B cell (primary cell): ENCODE measurements at regions not wholly inside any gene's neighbourhood (a gene's known extent, or its start where the extent isn't known, plus 50 kb on each side); places are given as distances from the start of the nearest gene placed in this dataset.

Experiments
- ATAC-seq: fragments of 200-7000 bp; cut with Tn5 transposase; one replicate; pipeline ENCODE4 v1.10.0; 2021; ENCODE audit warnings: low read depth, mild to moderate bottlenecking, moderate number of reproducible peaks, moderate library complexity
- CTCF ChIA-PET: fragments of 350-600 bp; sonication (Branson Sonifier 250); formaldehyde crosslinking; loops from one replicate; lab custom pipeline; 2021; ENCODE audit warnings: antibody characterized with exemption, inconsistent platforms; lab: Charles Lee
- POLR2A ChIA-PET: fragments of 350-600 bp; sonication (Branson Sonifier 250); formaldehyde crosslinking; loops from one replicate; lab custom pipeline; 2021; ENCODE audit warnings: antibody characterized with exemption; lab: Charles Lee
- DNase-seq: peaks from one replicate; pipeline ENCODE4 v3.0.0; 2013
- H2AFZ ChIP-seq: 2 replicates; pipeline ENCODE4 v1.6.1; 2012; ENCODE audit warnings: mild to moderate bottlenecking, low read depth, low read length; ENCODE audit not compliant: insufficient read depth, poor library complexity, severe bottlenecking
- H3K27ac ChIP-seq, 2 donors: 1 replicate in 1 of 2; 2 replicates in 1 of 2; pipeline ENCODE4 v1.5.1; 2012 to 2013; ENCODE audit warnings: low read length in 2 of 2, mild to moderate bottlenecking in 2 of 2, moderate library complexity in 1 of 2
- H3K27me3 ChIP-seq, 4 experiments: fragments of 200-600 bp in 1 of 4; sonication (generic) in 1 of 4; replicated peaks in 1 of 4; 1 replicate in 2 of 4; 2 replicates in 2 of 4; pipeline versions ENCODE4 v1.6.1 to v1.7.0; 2013 to 2016; ENCODE audit warnings: low read length in 3 of 4, mild to moderate bottlenecking in 2 of 4, mixed read lengths in 1 of 4, moderate library complexity in 1 of 4; ENCODE audit not compliant: insufficient read depth in 4 of 4, control insufficient read depth in 3 of 4; ENCODE audit errors: control extremely low read depth in 1 of 4
- H3K36me3 ChIP-seq, 2 experiments: replicated peaks in 1 of 2; 1 replicate in 1 of 2; 2 replicates in 1 of 2; pipeline versions ENCODE4 v1.6.1 to v1.7.1; 2013; ENCODE audit warnings: low read length in 1 of 2; ENCODE audit not compliant: insufficient read depth in 2 of 2, control insufficient read depth in 1 of 2; ENCODE audit errors: control extremely low read depth in 1 of 2, extremely low read depth in 1 of 2
- H3K4me1 ChIP-seq, 2 donors: fragments of 200-600 bp in 1 of 2; sonication (generic) in 1 of 2; 1 replicate in 1 of 2; 2 replicates in 1 of 2; pipeline versions ENCODE4 v1.5.1 to v1.6.1; 2013 to 2017; ENCODE audit warnings: low read length in 2 of 2; ENCODE audit not compliant: control insufficient read depth in 2 of 2, insufficient read depth in 2 of 2
- H3K4me2 ChIP-seq: replicated peaks from 2 replicates; pipeline ENCODE3; 2012; ENCODE audit warnings: mild to moderate bottlenecking, low read depth, low read length; ENCODE audit not compliant: poor library complexity, severe bottlenecking
- H3K4me3 ChIP-seq, 5 experiments: fragments of 200-600 bp in 1 of 5; sonication (generic) in 1 of 5; 1 replicate in 3 of 5; 2 replicates in 2 of 5; pipeline versions ENCODE4 v1.5.1 to v1.7.0; 2011 to 2016; ENCODE audit warnings: low read length in 4 of 5, mild to moderate bottlenecking in 4 of 5, low read depth in 2 of 5, control low read depth in 1 of 5, moderate library complexity in 1 of 5; ENCODE audit not compliant: insufficient read depth in 1 of 5; ENCODE audit errors: control extremely low read depth in 1 of 5, extremely low read depth in 1 of 5
- H3K79me2 ChIP-seq: fragments of 200-600 bp; sonication (generic); one replicate; pipeline ENCODE4 v1.6.0; 2016; ENCODE audit warnings: low read length; ENCODE audit not compliant: control insufficient read depth, insufficient read depth
- H3K9ac ChIP-seq: fragments of 200-600 bp; sonication (generic); 2 replicates; pipeline ENCODE4 v1.6.1; 2017; ENCODE audit warnings: mild to moderate bottlenecking, low read length, moderate library complexity
- H3K9me3 ChIP-seq, 3 donors: one replicate each; pipeline versions ENCODE4 v1.6.1 to v1.7.1; 2013; ENCODE audit warnings: low read length in 2 of 3; ENCODE audit not compliant: control insufficient read depth in 2 of 3, insufficient read depth in 1 of 3; ENCODE audit errors: control extremely low read depth in 1 of 3
- H4K20me1 ChIP-seq: 2 replicates; pipeline ENCODE4 v1.6.0; 2012; ENCODE audit warnings: mild to moderate bottlenecking, low read length; ENCODE audit not compliant: insufficient read depth, control insufficient read depth, poor library complexity, severe bottlenecking
- H3K27ac Mint-ChIP-seq: one replicate; pipeline ENCODE4 v1.8.0; 2021; ENCODE audit warnings: mixed read lengths
- H3K27me3 Mint-ChIP-seq: one replicate; pipeline ENCODE4 v1.8.0; 2021; ENCODE audit warnings: mixed read lengths
- H3K4me1 Mint-ChIP-seq: one replicate; pipeline ENCODE4 v1.8.0; 2021; ENCODE audit warnings: mixed read lengths
- H3K4me3 Mint-ChIP-seq: one replicate; pipeline ENCODE4 v1.8.0; 2021; ENCODE audit warnings: mixed read lengths
- H3K9me3 Mint-ChIP-seq: one replicate; pipeline ENCODE4 v1.8.0; 2022; ENCODE audit warnings: mixed read lengths; ENCODE audit not compliant: insufficient read depth
- EZH2 ChIP-seq: IDR thresholded peaks from 2 replicates; pipeline ENCODE4 v1.6.1; 2012; ENCODE audit warnings: borderline replicate concordance, low read depth, mild to moderate bottlenecking, moderate library complexity, low read length; ENCODE audit not compliant: insufficient read depth, poor library complexity, severe bottlenecking
- WGBS: methylation state at CpG from one replicate; pipeline ENCODE4 v1.1.5; 2013; ENCODE audit warnings: missing lambda C conversion rate; ENCODE audit not compliant: insufficient coverage; 5-methylcytosine and 5-hydroxymethylcytosine counted together
- intact Hi-C: fragments of 100-400 bp; cut with micrococcal nuclease; formaldehyde crosslinking; loops from one replicate; pipeline ENCODE4 v1.10.0; 2022
- TF ChIP-seq, protein P1 (sequence below): fragments of 200-600 bp; IDR thresholded peaks from one replicate; pipeline ENCODE4 v1.8.0; 2022; ENCODE audit warnings: antibody characterized with exemption, mild to moderate bottlenecking

DNA sequence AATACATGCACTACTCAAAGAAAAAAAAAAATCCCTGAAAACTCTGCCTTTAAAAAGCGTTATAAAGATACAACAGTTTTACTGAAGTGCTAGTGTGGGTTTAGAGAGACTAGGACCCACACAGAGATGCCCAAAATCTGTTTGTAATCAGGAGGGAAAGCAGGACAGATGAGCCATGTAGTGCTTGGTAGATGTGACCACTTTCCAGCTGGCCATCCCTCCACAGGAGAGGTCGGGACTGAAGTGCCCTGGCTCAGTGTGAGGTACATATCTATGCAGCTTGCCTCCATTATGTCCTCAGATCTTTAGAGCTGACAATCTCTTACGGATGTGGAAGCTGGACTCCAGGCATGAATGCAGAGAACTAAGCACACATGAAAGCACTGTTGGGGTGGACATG is 57.5 kb upstream of the NANOGP8 start:
- H3K4me3 ChIP-seq: no peak overlapping the region
- H3K27ac Mint-ChIP-seq: no peak overlapping the region
- H3K9me3 Mint-ChIP-seq: no peaks in the 10 kb centered on the region
- H3K27me3 ChIP-seq: no peaks in the 10 kb centered on the region
- H3K9ac ChIP-seq: no peak overlapping the region
- no peaks in the 10 kb centered on the region for H3K9me3 ChIP-seq
- ChIA-PET POLR2A (no interaction called here), CTCF (no interaction called here)
- no peaks in the 10 kb centered on the region for H3K79me2 ChIP-seq
- H3K36me3 ChIP-seq: no peaks in the 10 kb centered on the region
- H3K4me1 Mint-ChIP-seq: no peaks in the 10 kb centered on the region
- no peak for DNase-seq
- no peaks in the 10 kb centered on the region for H4K20me1 ChIP-seq
- H3K4me2 ChIP-seq: no peak overlapping the region
- H3K4me1 ChIP-seq: no peaks in the 10 kb centered on the region
- no peak overlapping the region for H3K27ac ChIP-seq
- intact Hi-C loops: no loop called here
- peaks cover 4% of the 10 kb centered on the region for H3K27me3 Mint-ChIP-seq
- 72% methylated on average over 2 of the region's 3 CpGs for WGBS
- no peak overlapping the region for H3K4me3 Mint-ChIP-seq
- no peak overlapping the region for H2AFZ ChIP-seq
- TF ChIP-seq, protein P1, sequence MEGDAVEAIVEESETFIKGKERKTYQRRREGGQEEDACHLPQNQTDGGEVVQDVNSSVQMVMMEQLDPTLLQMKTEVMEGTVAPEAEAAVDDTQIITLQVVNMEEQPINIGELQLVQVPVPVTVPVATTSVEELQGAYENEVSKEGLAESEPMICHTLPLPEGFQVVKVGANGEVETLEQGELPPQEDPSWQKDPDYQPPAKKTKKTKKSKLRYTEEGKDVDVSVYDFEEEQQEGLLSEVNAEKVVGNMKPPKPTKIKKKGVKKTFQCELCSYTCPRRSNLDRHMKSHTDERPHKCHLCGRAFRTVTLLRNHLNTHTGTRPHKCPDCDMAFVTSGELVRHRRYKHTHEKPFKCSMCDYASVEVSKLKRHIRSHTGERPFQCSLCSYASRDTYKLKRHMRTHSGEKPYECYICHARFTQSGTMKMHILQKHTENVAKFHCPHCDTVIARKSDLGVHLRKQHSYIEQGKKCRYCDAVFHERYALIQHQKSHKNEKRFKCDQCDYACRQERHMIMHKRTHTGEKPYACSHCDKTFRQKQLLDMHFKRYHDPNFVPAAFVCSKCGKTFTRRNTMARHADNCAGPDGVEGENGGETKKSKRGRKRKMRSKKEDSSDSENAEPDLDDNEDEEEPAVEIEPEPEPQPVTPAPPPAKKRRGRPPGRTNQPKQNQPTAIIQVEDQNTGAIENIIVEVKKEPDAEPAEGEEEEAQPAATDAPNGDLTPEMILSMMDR: no peak
- no peak for TF ChIP-seq EZH2
- no peak for ATAC-seq

GRCh38 chr15:35141743-35142471 is 56.8 kb upstream of the NANOGP8 start:
- Mint-ChIP-seq H3K4me3 (no peak overlapping the region), H3K27me3 (peaks cover 4% of the 10 kb centered on the region), H3K9me3 (no peaks in the 10 kb centered on the region), H3K27ac (no peak overlapping the region), H3K4me1 (no peaks in the 10 kb centered on the region)
- Histone ChIP-seq H3K36me3 (no peaks in the 10 kb centered on the region), H3K4me3 (no peak overlapping the region), H3K9ac (no peak overlapping the region), H3K27me3 (no peaks in the 10 kb centered on the region), H3K4me2 (no peak overlapping the region), H3K79me2 (no peaks in the 10 kb centered on the region), H2AFZ (no peak overlapping the region), H3K9me3 (no peaks in the 10 kb centered on the region), H4K20me1 (no peaks in the 10 kb centered on the region), H3K4me1 (no peaks in the 10 kb centered on the region), H3K27ac (no peak overlapping the region)
- ChIA-PET CTCF (no interaction called here), POLR2A (no interaction called here)
- intact Hi-C loops: no loop called here
- TF ChIP-seq, protein P1: no peak
- no peak for TF ChIP-seq EZH2
- no peak for ATAC-seq
- DNase-seq: no peak
